Endodermal cell (in vitro differentiated cells): ENCODE measurements at regions not wholly inside any gene's neighbourhood (a gene's known extent, or its start where the extent isn't known, plus 50 kb on each side); places are given as distances from the start of the nearest gene placed in this dataset.

Experiments
- DNase-seq: peaks from one replicate; pipeline ENCODE4 v3.0.0-alpha.2; 2017
- H3K27ac ChIP-seq: 2 replicates; pipeline ENCODE4 v1.5.1; 2013; ENCODE audit warnings: mild to moderate bottlenecking, low read depth, low read length, moderate library complexity
- H3K27me3 ChIP-seq: 2 replicates; pipeline ENCODE4 v1.6.1; 2013; ENCODE audit warnings: mild to moderate bottlenecking, low read length, moderate library complexity; ENCODE audit not compliant: insufficient read depth, control insufficient read depth, poor library complexity, severe bottlenecking
- H3K36me3 ChIP-seq: 2 replicates; pipeline ENCODE4 v1.7.0; 2013; ENCODE audit warnings: mild to moderate bottlenecking, low read length, moderate library complexity; ENCODE audit not compliant: control insufficient read depth, insufficient read depth
- H3K4me1 ChIP-seq: one replicate; pipeline ENCODE4 v1.7.0; 2013; ENCODE audit warnings: low read length; ENCODE audit not compliant: control insufficient read depth, insufficient read depth
- H3K4me3 ChIP-seq: 2 replicates; pipeline ENCODE4 v1.5.1; 2013; ENCODE audit warnings: mild to moderate bottlenecking, low read length, moderate library complexity
- H3K9ac ChIP-seq: 2 replicates; pipeline ENCODE4 v1.6.1; 2013; ENCODE audit warnings: mild to moderate bottlenecking, low read length, moderate library complexity; ENCODE audit not compliant: poor library complexity, severe bottlenecking; ENCODE audit errors: extremely low read depth
- H3K9me3 ChIP-seq: 2 replicates; pipeline ENCODE4 v1.6.1; 2013; ENCODE audit warnings: mild to moderate bottlenecking, low read length, moderate library complexity; ENCODE audit not compliant: control insufficient read depth
- H3K27ac Mint-ChIP-seq: 2 replicates; pipeline ENCODE4 v1.8.0; 2020; ENCODE audit warnings: mixed read lengths
- H3K27me3 Mint-ChIP-seq: 2 replicates; pipeline ENCODE4 v1.8.0; 2021; ENCODE audit warnings: mild to moderate bottlenecking, mixed read lengths; ENCODE audit not compliant: insufficient read depth
- H3K36me3 Mint-ChIP-seq: 2 replicates; pipeline ENCODE4 v1.8.0; 2020; ENCODE audit warnings: low read depth, mixed read lengths
- H3K4me1 Mint-ChIP-seq: 2 replicates; pipeline ENCODE4 v1.8.0; 2020; ENCODE audit warnings: mixed read lengths
- H3K4me3 Mint-ChIP-seq: 2 replicates; pipeline ENCODE4 v1.8.0; 2020; ENCODE audit warnings: mild to moderate bottlenecking, moderate library complexity, mixed read lengths
- H3K9me3 Mint-ChIP-seq: 2 replicates; pipeline ENCODE4 v1.8.0; 2020; ENCODE audit warnings: mild to moderate bottlenecking, mixed read lengths
- WGBS, 2 experiments: methylation state at CpG; one replicate each; pipeline versions ENCODE4 v1.1.5 to v1.1.7; 2013; ENCODE audit warnings: missing lambda C conversion rate in 2 of 2, mixed read lengths in 1 of 2; ENCODE audit not compliant: insufficient coverage in 1 of 2, insufficient read length in 1 of 2; 5-methylcytosine and 5-hydroxymethylcytosine counted together
- TF ChIP-seq, protein P1 (sequence below): fragments of 200-600 bp; sonication (generic); conservative IDR thresholded peaks from 2 replicates; pipeline ENCODE4 v1.5.0; 2021; ENCODE audit warnings: antibody characterized with exemption, mild to moderate bottlenecking

DNA sequence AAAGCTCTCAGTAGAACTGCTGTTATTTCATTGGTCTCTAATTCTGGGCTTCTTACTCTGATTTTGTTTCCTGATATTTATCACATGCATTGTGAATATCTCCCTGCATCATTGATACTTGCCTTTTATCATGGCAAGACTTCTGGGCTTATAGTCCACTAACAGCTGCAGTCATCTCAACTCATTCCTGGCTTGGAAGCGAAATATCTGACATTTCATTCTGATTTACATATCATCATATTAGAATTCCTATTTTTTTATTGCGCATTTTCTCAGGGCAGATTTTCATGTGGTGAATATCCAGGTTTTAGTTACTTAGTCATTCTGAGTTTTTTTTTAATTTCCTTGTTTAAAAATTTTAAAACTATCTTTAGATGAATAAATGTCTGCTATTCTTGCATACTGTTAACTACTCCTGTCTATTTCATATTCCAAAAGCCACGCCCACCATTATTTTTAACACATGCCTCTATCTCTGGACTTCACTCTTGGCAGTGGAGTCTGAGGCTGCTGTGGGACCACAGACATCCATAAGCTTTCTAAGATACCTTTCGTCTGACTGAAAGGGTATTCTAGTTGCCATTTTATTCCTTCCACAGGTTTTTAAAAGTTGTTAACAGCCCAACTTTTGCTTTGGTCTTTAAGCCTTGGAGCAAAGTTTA lies 164.5 kb downstream of the IRS1 start:
- H3K27ac Mint-ChIP-seq: no peak overlapping the region
- WGBS, 2 experiments: 86 to 88% methylated on average over 1 to 4 of the region's 4 CpGs

DNA sequence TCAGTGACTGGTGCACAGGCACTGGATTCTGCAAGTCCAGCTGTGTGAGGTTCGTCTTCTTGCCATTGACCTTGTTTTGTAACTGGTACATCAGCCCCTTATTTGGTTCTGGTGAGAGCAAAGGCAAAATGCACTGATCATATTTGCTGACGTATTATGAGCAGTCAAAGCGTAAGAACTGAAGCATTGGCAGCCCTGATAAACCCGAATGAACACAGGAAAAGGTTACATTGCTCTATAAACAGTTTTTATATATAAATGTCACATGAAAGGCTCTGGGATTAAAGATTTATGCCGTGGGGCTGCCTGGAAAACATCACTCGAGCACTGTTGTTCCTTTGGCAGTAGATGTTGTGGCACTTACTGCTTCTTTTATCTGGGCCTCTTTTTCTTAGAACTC lies 167.9 kb downstream of the IRS1 start:
- TF ChIP-seq, protein P1, sequence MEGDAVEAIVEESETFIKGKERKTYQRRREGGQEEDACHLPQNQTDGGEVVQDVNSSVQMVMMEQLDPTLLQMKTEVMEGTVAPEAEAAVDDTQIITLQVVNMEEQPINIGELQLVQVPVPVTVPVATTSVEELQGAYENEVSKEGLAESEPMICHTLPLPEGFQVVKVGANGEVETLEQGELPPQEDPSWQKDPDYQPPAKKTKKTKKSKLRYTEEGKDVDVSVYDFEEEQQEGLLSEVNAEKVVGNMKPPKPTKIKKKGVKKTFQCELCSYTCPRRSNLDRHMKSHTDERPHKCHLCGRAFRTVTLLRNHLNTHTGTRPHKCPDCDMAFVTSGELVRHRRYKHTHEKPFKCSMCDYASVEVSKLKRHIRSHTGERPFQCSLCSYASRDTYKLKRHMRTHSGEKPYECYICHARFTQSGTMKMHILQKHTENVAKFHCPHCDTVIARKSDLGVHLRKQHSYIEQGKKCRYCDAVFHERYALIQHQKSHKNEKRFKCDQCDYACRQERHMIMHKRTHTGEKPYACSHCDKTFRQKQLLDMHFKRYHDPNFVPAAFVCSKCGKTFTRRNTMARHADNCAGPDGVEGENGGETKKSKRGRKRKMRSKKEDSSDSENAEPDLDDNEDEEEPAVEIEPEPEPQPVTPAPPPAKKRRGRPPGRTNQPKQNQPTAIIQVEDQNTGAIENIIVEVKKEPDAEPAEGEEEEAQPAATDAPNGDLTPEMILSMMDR: no peak
- H3K9me3 Mint-ChIP-seq: no peaks in the 10 kb centered on the region
- no peaks in the 10 kb centered on the region for H3K4me1 ChIP-seq
- no peaks in the 10 kb centered on the region for H3K36me3 Mint-ChIP-seq
- H3K4me3 ChIP-seq: no peak overlapping the region
- no peak overlapping the region for H3K4me3 Mint-ChIP-seq
- no peaks in the 10 kb centered on the region for H3K4me1 Mint-ChIP-seq
- no peak overlapping the region for H3K27ac Mint-ChIP-seq
- H3K9ac ChIP-seq: no peak overlapping the region
- no peaks in the 10 kb centered on the region for H3K36me3 ChIP-seq
- H3K9me3 ChIP-seq: no peaks in the 10 kb centered on the region
- 89 to 100% methylated on average over 3 to 6 of the region's 6 CpGs for WGBS, 2 experiments
- H3K27me3 ChIP-seq: no peaks in the 10 kb centered on the region
- no peak overlapping the region for H3K27ac ChIP-seq
- no peaks in the 10 kb centered on the region for H3K27me3 Mint-ChIP-seq
- DNase-seq: no peak

More for the DNA sequence above, 164.5 kb downstream of the IRS1 start:
- Mint-ChIP-seq H3K27me3 (no peaks in the 10 kb centered on the region), H3K4me3 (no peak overlapping the region), H3K9me3 (peaks cover 7% of the 10 kb centered on the region), H3K36me3 (no peaks in the 10 kb centered on the region), H3K4me1 (no peaks in the 10 kb centered on the region)
- DNase-seq: no peak
- no peaks in the 10 kb centered on the region for H3K27me3 ChIP-seq
- H3K9me3 ChIP-seq: no peaks in the 10 kb centered on the region
- H3K4me3 ChIP-seq: no peak overlapping the region
- TF ChIP-seq, protein P1: no peak
- H3K27ac ChIP-seq: no peak overlapping the region
- no peaks in the 10 kb centered on the region for H3K36me3 ChIP-seq
- no peak overlapping the region for H3K9ac ChIP-seq
- H3K4me1 ChIP-seq: no peaks in the 10 kb centered on the region

DNA sequence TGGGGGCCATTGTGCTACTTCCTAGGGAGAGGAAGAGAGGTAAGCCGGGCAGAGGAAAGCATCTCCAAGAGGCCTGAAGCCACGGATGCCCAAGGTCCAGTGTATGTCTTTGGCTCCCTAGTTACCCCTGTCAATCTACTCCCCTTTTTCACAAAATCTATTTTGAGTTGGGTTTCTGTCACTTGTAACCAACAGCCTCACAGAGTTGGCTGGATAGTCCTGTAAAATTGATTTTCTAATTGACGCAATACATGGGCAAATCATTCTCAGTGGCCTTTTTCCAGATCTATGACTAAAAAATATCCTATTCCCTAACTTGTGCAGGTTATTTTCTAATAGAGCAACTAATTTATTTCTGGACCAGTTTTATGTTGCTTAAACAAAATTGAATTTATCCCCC lies 168.4 kb downstream of the IRS1 start:
- H3K27me3 ChIP-seq: no peaks in the 10 kb centered on the region
- Mint-ChIP-seq H3K27ac (no peak overlapping the region), H3K4me3 (no peak overlapping the region), H3K4me1 (no peaks in the 10 kb centered on the region), H3K27me3 (no peaks in the 10 kb centered on the region), H3K9me3 (no peaks in the 10 kb centered on the region), H3K36me3 (no peaks in the 10 kb centered on the region)
- H3K36me3 ChIP-seq: no peaks in the 10 kb centered on the region
- H3K4me3 ChIP-seq: no peak overlapping the region
- H3K9ac ChIP-seq: no peak overlapping the region
- DNase-seq: no peak
- no peak overlapping the region for H3K27ac ChIP-seq
- H3K4me1 ChIP-seq: no peaks in the 10 kb centered on the region
- H3K9me3 ChIP-seq: no peaks in the 10 kb centered on the region
- WGBS, 2 experiments: 86 to 100% methylated on average over 1 to 3 of the region's 3 CpGs
- TF ChIP-seq, protein P1: no peak
